ENCODE measurements at regions not wholly inside any gene's neighbourhood (a gene's known extent, or its start where the extent isn't known, plus 50 kb on each side); places are given as distances from the start of the nearest gene placed in this dataset.

DNA sequence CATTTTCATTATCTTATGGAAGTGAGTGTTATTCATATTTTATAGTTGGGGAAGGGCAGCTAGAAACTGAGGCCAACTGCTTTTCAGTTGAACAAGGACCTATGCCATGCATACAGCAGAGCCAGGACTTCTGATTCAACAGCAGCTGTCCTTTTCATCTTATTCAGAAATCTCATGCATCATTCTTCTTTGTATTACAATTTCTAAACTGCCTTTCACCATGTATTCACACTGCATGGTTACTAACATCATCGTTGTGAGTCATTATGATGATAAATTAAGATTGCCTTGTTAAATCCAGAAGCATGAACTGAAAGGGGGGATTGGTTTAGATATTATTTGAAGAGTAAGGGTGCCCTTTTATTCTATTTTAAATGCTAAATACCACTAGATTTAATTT is 1470.1 kb upstream of the GOT2 start:
- TF ChIP-seq, protein P1, sequence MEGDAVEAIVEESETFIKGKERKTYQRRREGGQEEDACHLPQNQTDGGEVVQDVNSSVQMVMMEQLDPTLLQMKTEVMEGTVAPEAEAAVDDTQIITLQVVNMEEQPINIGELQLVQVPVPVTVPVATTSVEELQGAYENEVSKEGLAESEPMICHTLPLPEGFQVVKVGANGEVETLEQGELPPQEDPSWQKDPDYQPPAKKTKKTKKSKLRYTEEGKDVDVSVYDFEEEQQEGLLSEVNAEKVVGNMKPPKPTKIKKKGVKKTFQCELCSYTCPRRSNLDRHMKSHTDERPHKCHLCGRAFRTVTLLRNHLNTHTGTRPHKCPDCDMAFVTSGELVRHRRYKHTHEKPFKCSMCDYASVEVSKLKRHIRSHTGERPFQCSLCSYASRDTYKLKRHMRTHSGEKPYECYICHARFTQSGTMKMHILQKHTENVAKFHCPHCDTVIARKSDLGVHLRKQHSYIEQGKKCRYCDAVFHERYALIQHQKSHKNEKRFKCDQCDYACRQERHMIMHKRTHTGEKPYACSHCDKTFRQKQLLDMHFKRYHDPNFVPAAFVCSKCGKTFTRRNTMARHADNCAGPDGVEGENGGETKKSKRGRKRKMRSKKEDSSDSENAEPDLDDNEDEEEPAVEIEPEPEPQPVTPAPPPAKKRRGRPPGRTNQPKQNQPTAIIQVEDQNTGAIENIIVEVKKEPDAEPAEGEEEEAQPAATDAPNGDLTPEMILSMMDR (conservative IDR thresholded peaks at IDR 0.05; ENCODE audit: low read depth, low read length) = no peak
- no peak for TF ChIP-seq EZH2 (IDR thresholded peaks at IDR 0.05; ENCODE audit: low read length, unreplicated experiment)

All from PC-3 (cell line).